ENCODE measurements at regions not wholly inside any gene's neighbourhood (a gene's known extent, or its start where the extent isn't known, plus 50 kb on each side); places are given as distances from the start of the nearest gene placed in this dataset.

GRCh38 chr10:43929122-43929521 lies 280.4 kb upstream of the ZNF32 start:
- no peak for TF ChIP-seq CTCF (IDR thresholded peaks at IDR 0.05)
- H3K4me1 Mint-ChIP-seq, result no peaks in the 10 kb centered on the region
- H3K9me3 Mint-ChIP-seq, result peaks cover 8% of the 10 kb centered on the region
- intact Hi-C loops (cut with micrococcal nuclease), result no loop called here
- no peak overlapping the region for H3K4me3 Mint-ChIP-seq
- DNase-seq, result no peak
- POLR2A ChIA-PET, result no interaction called here
- H3K27me3 Mint-ChIP-seq, result peaks cover 7% of the 10 kb centered on the region
- no peak for ATAC-seq (ENCODE audit: low read depth)
- CTCF ChIA-PET, result no interaction called here
- H3K27ac Mint-ChIP-seq, result no peak overlapping the region
- no peaks in the 10 kb centered on the region for H3K36me3 Mint-ChIP-seq (ENCODE audit: low read depth)

- ChIA-PET POLR2A (no interaction called here), CTCF (no interaction called here)
- no peak for TF ChIP-seq CTCF (IDR thresholded peaks at IDR 0.05)
- no peak for ATAC-seq (ENCODE audit: low read depth)
- peaks cover 5% of the 10 kb centered on the region for H3K9me3 Mint-ChIP-seq
- H3K4me1 Mint-ChIP-seq, result no peaks in the 10 kb centered on the region
- no peak for DNase-seq
- H3K27ac Mint-ChIP-seq, result no peak overlapping the region
- H3K27me3 Mint-ChIP-seq, result peaks cover 9% of the 10 kb centered on the region
- no peak overlapping the region for H3K4me3 Mint-ChIP-seq
- H3K36me3 Mint-ChIP-seq (ENCODE audit: low read depth), result no peaks in the 10 kb centered on the region
- intact Hi-C loops (cut with micrococcal nuclease), result no loop called here
Measured at GRCh38 chr10:43928425-43928968, 279.8 kb upstream of the ZNF32 start.

GRCh38 chr10:43926875-43927406 lies 278.3 kb upstream of the ZNF32 start:
- ChIA-PET POLR2A (no interaction called here), CTCF (no interaction called here)
- peaks cover 4% of the 10 kb centered on the region for H3K9me3 Mint-ChIP-seq
- H3K27ac Mint-ChIP-seq, result no peak overlapping the region
- no peaks in the 10 kb centered on the region for H3K4me1 Mint-ChIP-seq
- ATAC-seq (ENCODE audit: low read depth) (no peak), DNase-seq (no peak)
- H3K4me3 Mint-ChIP-seq, result no peak overlapping the region
- H3K36me3 Mint-ChIP-seq (ENCODE audit: low read depth), result no peaks in the 10 kb centered on the region
- intact Hi-C loops (cut with micrococcal nuclease), result no loop called here
- peaks cover 9% of the 10 kb centered on the region for H3K27me3 Mint-ChIP-seq
- TF ChIP-seq CTCF (IDR thresholded peaks at IDR 0.05), result no peak

- H3K4me1 Mint-ChIP-seq, result no peaks in the 10 kb centered on the region
- no peak for TF ChIP-seq CTCF (IDR thresholded peaks at IDR 0.05)
- no peak overlapping the region for H3K27ac Mint-ChIP-seq
- no peak overlapping the region for H3K4me3 Mint-ChIP-seq
- intact Hi-C loops (cut with micrococcal nuclease), result no loop called here
- POLR2A ChIA-PET, result no interaction called here
- CTCF ChIA-PET, result no interaction called here
- no peaks in the 10 kb centered on the region for H3K36me3 Mint-ChIP-seq (ENCODE audit: low read depth)
- peaks cover 9% of the 10 kb centered on the region for H3K27me3 Mint-ChIP-seq
- ATAC-seq (ENCODE audit: low read depth) (no peak), DNase-seq (no peak)
- peaks cover 2% of the 10 kb centered on the region for H3K9me3 Mint-ChIP-seq
Measured at GRCh38 chr10:43926371-43926770, 277.7 kb upstream of the ZNF32 start.

GRCh38 chr10:43925793-43926192 lies 277.1 kb upstream of the ZNF32 start:
- ChIA-PET CTCF (no interaction called here), POLR2A (no interaction called here)
- H3K4me1 Mint-ChIP-seq, result no peaks in the 10 kb centered on the region
- no peak for DNase-seq
- H3K36me3 Mint-ChIP-seq (ENCODE audit: low read depth), result no peaks in the 10 kb centered on the region
- no peak overlapping the region for H3K27ac Mint-ChIP-seq
- intact Hi-C loops (cut with micrococcal nuclease), result no loop called here
- H3K4me3 Mint-ChIP-seq, result no peak overlapping the region
- H3K9me3 Mint-ChIP-seq, result peaks cover 2% of the 10 kb centered on the region
- ATAC-seq (ENCODE audit: low read depth), result no peak
- no peak for TF ChIP-seq CTCF (IDR thresholded peaks at IDR 0.05)
- H3K27me3 Mint-ChIP-seq, result peaks cover 9% of the 10 kb centered on the region
